Fibroblast of the conjunctiva (primary cell): ENCODE measurements at regions not wholly inside any gene's neighbourhood (a gene's known extent, or its start where the extent isn't known, plus 50 kb on each side); places are given as distances from the start of the nearest gene placed in this dataset.
"Not testable (repeated sequence)": the region's sequence is repeated elsewhere in the genome, so short reads cannot be mapped to it uniquely, and the experiment has no call there.

ENCODE experiments used
- DNase-seq: peaks from one replicate; pipeline ENCODE4 v3.0.0-alpha.2; 2010; ENCODE audit warnings: low read depth

DNA sequence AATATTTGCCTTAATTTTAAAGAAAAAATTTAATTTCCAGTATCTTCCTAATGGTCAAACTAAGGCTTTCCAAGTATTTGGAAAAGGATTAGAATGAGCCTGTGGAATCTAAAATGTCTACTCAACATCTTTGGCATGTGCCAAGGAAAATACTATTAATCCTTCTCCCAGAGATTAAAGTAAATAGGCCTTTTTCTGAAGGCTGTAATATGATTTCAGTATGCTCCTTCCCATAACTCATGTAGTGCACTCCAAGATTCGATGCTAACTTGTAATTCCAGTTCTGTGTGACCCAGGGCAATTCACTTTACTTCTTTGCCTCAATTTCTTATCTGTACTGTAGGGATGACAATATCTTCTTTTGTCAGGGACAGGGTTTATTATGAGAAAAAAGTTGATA, 196.9 kb downstream of the ZIC5 start:
- no peak for DNase-seq

DNA sequence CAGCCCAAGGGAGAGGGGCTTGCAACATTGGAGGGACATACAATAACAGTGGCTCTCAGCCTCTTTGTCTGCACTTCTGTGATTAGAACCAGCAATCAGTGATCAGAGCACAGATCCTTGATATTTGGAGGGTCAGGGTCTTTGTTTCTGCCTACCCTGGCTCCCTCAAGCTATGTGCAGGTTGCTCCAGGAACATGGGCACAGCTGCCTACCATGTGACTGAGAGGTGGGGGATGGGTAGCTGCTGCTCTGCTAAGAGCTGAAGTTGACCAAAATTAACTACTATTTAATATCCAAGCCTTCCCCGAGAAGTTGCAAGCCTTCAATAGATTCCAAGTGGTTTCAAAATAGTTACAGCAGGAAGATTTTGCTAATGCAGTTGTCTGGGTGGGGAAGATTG, 202.6 kb downstream of the ZIC5 start:
- DNase-seq: no peak

DNA sequence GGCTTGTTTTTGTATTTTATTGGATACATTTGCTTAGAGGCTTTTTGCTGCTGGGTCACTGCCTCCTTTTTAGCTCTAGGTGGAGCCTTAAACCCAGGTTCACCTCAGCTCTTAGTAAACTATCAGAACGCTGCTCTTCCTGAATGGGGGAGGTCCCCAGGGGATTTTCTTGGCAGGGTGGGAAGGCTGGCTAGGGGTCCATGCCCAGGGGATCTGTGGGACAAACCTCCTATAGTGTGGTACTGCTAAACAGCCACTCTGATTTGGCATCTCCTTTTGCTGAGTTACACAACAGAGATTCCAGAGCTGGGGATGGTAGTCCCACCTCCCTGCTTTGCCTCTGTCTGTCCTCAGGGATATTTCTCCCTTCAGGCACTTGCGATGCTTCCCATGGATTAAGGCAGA, 204.9 kb downstream of the ZIC5 start:
- no peak for DNase-seq

DNA sequence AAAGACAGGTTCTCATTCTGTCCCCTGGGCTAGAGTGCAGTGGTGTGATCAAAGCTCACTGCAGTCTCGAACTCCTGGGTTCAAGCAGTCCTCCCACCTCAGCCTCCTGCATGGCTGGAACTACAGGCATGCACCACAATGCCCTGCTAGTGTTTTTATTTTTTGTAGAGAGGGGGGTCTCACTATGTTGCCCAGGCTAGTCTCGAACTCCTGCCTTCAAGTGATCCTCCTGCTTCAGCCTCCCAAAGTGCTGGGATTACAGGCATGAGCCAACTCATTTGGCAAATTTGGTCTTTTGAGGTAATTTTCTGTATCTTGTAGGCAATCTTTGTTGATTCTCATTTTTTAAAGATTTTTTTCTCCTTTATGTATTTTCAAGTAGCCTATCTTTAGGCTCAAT, 205.7 kb downstream of the ZIC5 start:
- DNase-seq: no peak

DNA sequence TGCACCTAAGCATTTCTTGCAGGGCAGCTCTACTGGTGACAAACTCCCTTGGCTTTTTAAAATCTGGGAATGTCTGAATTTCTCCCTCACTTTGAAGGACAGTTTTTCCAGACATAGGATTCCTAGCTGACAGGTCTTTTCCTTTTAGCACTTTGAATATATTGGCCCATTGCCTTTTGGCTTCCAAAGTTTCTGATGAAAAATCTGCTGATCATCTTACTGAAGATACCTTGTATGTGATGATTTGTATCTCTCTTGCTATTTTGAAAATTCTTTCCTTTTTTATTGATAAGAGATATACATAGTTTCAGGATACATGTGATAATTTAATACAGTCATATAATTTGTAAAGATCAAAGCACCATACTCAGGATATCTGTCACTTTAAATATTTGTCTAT, 211.1 kb downstream of the ZIC5 start:
- no peak for DNase-seq

DNA sequence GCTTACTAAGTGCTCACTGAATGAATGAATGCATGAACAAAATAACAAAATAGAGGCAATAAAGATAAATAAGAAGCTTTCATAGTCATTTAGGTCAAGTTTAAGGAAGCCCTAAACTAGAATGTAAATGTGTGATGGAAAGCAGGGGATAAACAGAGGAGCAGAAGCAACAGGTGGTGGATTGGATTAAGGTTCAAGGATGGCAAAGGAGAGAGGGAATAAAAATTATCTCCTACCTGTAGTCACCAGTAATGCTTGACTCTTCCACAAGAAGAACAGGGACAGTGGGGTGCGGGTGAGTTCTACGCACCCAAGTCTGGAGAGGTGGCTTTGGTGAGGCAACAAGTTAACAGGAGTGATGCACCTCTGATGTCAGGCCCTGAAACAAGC, 212.4 kb downstream of the ZIC5 start:
- no peak for DNase-seq

DNA sequence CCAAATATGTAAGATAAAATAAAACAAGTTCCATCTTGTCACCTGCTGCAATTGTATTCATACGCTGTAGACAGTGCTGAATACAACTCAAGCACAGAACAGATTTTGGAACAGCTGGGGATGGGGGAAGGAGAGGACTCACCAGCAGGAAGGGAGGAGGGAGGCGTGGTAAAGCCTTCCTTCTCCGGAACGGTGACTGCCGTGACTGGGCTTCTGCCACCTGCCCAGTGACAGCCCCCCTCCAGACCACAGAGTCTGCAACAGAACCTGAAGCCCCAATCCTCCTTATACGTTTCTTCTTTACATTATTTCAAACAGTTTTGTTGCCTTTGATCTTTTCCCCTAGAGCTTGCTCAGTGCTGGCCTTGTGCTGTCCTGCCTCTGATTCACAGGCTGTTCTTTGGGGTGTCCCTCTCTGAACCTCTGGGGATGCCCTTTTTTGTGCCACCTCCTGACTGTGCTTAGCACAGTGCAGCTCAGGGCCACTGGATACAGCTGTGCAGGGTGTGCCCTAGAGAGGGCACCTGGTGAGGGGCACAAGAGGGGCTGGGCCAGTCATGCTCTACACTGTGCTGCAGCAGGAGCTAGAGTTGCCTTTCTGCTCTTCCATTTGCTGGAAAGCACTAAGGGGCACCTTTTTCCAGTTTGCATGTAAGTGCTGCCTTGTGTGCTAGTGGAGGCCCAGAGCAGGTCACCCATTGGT, 213.0 kb downstream of the ZIC5 start:
- no peak for DNase-seq

DNA sequence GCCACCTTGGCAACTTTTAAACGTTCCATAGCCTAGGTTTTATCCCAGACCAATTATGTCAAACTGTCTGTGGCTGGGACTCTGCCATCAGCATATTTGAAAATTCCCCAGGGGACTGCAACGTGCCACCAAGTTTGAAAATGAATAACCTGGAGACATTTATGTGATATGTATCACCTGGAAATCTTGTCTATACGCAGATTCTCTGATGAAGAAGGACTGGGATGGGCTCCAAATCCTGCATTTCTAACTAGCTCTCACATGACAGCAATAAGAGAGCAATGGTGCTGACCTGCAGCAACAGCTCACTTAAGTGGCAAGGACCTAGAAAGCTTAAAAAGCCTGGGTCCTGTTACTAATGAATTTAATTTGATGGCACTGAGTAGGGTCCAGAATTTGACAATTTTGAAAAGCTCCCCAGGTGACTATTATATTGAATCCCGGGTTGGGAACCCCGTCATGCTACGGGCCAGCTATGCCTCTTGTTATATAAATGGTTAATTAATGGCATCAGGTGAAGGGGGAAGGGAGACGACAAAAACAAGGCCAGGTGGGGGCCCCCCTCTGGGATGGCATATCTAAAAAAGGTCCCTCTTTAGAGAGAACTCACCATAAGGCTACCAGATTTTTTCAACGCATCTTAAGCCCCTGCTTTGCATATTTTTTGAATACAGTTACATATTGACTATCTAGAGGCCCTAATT, 213.7 kb downstream of the ZIC5 start:
- no peak for DNase-seq

DNA sequence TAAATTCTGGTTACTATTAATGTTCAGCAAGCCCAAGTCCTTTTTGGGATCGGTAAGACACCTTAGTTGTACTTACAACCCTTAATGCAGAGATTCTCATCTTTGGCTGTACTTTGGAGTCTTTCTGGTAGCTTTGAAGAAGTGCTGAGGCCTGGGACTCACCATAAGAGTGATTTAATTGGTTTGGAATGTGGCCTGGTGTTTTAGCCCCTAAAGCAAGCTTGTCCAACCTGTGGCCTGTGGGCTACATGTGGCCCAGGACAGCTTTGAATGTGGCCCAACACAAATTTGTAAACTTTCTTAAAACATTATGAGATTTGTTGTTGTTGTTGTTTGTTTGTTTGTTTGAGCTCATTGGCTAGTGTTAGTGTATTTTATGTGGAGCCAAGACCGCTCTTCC, 215.3 kb downstream of the ZIC5 start:
- DNase-seq: no peak

DNA sequence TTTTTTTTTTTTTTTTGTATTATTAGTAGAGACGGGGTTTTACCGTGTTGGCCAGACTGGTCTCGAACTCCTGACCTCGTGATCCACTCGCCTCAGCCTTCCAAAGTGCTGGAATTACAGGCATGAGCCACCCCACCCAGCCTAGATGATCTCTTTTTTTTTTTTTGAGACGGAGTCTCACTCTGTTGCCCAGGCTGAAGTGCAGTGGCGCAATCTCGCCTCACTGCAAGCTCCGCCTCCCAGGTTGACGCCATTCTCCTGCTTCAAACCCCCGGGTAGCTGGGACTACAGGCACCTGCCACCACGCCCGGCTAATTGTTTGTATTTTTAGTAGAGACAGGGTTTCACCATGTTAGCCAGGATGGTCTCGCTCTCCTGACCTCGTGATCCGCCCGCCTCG, 216.8 kb downstream of the ZIC5 start:
- DNase-seq: not testable (repeated sequence)

DNA sequence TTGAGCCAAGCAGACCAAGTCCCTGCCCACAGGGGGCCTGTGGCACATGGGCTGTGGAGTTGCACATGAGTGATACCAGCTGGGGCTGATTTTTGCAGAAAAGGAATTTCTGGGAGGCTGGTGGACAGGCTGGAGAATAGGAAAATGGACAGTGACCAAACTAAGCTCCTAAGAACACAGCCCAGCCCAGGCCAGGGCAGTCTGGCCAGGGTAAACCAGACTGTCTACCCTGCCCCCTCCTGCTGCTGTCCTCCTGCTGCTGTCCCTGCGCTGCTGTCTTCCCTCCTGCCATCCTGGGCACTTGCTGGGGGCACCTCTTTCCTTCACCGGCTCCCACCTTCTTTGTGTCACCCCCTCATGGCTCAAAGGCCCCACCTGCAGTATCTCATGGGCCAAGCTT, 219.2 kb downstream of the ZIC5 start:
- no peak for DNase-seq

DNA sequence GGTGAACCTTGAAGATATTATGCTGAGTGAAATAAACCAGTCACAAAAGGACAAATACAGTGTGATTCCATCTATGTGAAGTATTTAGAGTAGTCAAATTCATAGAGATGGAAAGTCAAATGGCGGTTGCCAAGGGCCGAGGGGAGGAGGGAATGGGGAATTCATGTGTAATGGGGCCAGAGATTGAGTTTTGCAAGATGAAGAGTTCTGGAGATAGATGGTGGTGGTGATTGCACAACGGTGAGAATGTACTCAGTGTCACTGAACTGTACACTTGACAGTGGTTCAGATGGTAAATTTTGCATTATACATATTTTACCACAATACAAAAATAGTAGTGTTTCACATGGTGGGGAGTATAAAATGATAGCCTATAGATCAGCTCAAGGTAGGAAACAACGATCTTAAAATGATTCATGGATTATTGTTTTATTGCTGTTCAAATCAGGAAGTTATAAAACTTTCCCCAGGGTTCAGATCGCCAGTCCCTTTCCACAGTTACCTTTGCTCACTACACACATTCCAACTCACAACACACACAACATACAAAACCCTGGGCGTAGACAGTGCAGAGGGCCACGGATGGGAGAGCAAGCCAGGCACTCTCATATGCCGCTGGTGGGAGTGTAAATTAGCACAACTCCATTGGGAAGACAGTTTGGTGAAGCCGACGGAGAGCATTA, 219.9 kb downstream of the ZIC5 start:
- no peak for DNase-seq

DNA sequence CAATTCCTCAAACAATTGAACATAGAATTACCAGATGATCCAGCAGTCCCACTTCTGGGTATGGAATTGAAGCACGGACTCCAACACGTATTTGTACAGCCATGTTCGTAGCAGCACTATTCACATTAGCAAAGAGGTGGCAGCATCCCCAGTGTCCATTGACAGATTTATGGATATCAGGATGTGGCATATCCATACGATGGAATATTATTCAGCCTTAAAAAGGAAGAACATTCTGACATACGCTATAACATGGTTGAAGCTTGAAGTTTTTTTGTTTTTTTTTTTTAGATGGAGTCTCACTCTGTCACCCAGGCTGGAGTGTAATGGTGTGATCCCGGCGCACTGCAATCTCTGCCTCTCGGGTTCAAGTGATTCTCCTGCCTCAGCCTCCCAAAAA, 220.6 kb downstream of the ZIC5 start:
- no peak for DNase-seq

DNA sequence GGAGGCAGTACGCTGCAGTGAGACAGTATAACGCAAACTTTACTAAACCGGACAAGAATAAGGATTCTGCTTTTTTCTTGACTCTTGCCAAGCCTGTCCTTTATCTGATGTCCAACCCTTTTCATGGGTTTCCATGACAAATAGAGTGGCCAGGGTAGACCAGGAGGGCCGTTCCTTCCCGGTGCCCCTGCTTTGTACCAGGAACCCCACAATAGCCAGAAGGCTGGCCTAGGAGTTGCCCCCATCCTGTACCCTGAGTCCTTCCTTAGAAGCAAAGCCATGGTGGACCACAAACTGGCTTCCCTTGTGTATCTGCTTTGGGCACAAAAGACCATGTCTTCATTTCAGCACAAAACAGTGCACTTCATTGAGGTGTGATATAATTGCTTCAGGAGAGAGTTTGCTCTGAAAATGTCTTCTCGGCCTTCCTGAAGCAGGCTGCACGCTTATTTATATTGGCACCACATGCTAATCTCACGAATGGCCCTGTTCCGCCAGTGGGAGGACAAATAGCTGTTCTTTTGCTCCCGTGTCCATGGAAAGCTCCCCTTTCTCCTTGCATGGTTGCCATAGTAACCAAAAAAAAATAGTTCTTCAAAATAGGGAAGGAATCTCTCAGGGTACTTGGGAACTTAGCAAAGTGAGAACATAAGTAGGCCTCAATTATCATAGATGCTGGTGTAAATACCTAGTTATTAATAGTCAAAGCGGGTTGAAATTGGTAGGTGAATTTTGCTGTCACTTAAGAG, 222.1 kb downstream of the ZIC5 start:
- no peak for DNase-seq

DNA sequence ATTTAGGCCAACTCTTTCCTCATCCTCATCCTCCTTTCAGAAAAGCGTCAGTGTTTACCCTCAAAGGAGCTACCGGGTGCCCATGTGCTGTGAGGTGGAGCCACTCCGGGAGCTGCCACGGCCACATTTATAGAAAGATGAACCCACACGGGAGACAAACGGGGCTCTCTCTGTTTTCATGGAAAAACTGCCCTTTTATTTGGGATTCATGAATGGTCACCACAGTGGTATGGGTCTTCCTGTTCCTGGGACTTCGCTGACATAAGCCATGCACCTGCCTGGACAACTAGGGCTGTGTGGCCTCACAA, 224.2 kb downstream of the ZIC5 start:
- DNase-seq: no peak

DNA sequence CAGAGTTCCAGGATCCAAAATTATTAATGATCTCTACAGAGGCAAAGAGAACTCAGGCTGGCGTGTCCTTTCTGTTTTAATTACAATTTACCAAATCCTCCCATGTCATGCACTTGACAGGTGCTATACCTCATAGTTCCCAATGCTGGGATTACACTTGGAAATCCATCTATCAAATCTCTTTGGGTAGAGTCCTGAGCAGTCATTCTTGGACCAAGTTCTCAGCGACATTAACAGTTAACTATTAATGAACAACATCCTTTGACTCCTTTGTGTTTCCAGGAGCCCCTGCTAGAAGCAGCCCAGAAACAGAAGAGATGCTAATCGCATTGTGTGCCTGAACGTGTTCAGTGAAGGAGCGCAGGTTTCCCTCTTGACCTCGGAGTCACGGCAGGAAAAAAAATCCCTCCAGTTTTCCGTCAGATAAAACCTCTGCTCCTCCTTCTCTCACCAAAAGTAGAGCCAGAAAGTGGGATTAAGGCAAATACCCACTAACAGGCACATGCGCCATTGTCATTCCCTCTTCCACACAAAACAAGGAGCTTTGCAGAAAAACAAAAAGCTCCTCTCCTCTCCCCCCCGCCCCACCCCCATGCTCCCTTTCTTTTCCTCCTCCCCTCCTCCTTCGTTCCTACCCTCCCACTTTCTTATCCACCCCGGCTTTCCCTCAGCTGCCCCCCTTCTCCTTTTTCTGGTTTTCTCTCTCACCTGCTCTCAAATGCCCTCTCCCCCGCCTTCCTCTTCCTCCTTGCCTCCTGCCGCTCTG, 224.7 kb downstream of the ZIC5 start:
- no peak for DNase-seq

DNA sequence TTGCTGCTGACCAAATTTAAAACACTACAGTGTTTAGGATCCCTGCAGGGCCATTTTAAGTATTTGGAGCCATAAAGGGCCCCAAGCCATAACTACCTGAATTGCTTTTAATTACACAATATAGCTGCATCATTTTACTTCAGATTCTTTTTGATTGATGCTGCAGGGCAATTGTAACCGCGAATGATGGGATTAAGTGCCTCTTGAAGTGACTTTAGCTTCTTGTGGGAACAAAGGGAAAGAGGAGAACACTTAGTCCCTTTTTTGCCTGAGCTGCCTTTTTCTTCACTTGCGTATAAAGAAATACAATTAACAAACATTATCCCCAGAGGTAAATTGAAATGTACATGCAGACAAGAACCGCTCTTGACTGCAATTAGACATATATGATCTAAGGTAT, 228.5 kb downstream of the ZIC5 start:
- no peak for DNase-seq

DNA sequence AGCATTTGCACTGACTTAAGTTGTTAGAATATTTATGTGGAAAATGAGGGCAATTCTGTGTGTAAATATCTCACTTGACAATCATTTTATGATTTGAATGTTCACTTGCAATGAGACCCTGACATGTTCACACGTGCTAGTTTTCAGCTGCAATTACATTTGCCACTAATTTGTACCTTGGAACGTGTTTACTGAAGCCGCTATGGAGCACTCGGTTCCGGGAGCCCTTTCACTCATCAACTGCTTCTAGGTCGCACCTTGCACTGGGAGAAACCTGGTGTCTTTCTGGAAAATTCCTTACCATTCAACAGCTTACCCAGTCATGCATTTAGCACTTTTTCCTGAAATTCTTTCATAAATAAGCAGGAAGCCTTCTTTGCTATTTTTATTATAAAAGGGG, 229.6 kb downstream of the ZIC5 start:
- DNase-seq: no peak

DNA sequence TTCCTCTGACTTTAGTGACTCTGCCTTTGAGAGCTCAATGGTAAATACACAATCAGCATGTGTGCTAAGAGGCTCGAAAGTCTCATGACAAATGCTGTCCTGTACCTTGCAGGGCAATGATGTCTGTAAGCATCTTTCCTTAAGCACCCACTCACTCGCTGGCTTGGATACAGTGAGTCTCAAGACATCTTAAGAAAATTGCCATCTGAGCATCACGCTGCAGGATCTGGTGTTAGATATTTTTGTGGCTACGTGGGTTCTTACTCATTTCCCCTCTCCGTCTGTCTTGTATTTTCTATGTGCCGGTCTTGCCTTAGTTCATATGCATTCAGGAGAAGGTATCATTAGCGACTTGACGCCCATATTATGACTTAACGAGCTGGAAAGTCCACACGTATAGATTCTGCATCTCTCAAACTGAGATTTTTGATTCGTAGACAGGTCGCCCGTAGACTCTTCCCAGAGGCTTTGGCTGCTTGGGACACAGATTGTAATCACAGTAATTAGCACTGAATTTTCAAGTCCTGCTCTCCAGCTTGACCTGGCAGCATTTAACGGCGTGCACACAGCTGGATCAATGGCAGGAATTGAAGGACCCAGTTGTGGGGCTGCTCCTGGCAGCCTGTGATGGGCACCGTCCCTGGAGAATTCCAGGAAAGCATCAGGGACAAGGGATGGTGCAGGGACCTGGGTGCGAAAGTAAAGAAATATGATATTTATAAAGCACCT, 231.2 kb downstream of the ZIC5 start:
- DNase-seq: no peak

DNA sequence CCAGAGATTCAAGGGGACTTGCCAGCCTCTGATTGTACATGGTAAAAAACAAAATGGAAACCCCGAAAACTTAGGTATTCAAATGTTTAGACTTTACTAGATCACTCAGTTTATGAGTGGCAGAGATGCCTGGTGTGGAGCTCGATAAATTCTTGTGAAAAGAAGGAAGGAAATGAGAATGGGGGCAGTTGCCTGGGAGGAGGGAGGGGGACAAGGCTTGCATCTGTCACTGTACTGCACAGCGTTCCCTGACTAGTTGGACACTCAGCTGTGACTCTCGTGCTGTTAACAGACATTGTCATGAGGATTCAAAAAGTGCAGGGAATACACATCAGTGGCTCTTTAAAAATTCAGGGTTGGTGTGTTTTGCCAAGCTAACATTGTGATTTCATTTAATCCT, 232.9 kb downstream of the ZIC5 start:
- DNase-seq: no peak

DNA sequence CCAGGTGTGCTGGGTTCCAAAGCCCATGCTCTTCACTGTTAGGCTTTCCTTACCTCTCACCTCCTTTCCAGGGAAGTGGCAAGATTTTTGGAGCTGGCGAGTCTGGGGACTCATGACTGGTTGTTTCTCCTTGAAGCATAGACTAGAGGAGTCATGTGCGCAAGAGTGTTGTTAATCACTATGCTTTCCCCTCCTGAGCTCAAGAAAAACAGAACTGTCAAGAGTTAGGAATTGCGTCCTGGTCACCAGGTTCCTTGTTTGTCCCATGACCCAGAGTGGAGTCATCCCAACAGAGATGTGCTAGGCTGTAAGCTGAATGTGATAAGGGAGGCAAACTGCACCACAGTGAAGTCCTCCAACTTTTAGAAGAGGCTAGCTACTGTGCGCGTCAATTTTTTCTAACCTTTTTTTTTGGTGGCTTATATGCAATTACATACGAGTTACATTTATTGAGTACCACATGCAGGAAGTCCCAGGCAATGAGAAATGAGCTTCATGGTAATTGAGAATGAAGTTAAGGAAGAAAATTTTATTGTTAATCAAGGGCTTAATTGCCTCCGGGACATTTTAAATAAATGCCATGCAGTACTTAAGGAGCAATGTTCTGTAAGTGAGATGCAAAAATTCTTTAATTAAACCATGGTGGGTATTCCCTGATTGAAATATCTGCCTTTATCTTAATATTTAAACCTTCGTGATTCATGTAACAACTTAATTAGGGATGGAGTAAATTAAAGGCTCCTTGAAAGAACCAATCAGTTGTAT, 233.9 kb downstream of the ZIC5 start:
- DNase-seq: no peak
